Astrocyte (in vitro differentiated cells and primary cell): ENCODE measurements at regions not wholly inside any gene's neighbourhood (a gene's known extent, or its start where the extent isn't known, plus 50 kb on each side); places are given as distances from the start of the nearest gene placed in this dataset.

ENCODE experiments used
- DNase-seq: peaks from one replicate; pipeline ENCODE4 v3.0.0-alpha.2; 2010; ENCODE audit warnings: low read depth
- FAIRE-seq: peaks from 2 replicates; lab custom pipeline; 2011; peaks lifted over from hg19 to GRCh38; lab: Jason Lieb, UNC
- H2AFZ ChIP-seq: 2 replicates; pipeline ENCODE4 v1.6.0; 2012; ENCODE audit warnings: low read depth, low read length, inconsistent platforms
- H3K27ac ChIP-seq: 2 replicates; pipeline ENCODE4 v1.5.1; 2011; ENCODE audit warnings: low read depth, low read length, inconsistent platforms
- H3K27me3 ChIP-seq: 2 replicates; pipeline ENCODE4 v1.6.0; 2011; ENCODE audit warnings: low read length, inconsistent platforms; ENCODE audit not compliant: insufficient read depth
- H3K36me3 ChIP-seq: 2 replicates; pipeline ENCODE4 v1.5.1; 2011; ENCODE audit warnings: low read length, inconsistent platforms; ENCODE audit not compliant: insufficient read depth
- H3K4me1 ChIP-seq: 2 replicates; pipeline ENCODE4 v1.5.1; 2011; ENCODE audit warnings: low read length, inconsistent platforms; ENCODE audit not compliant: insufficient read depth
- H3K4me2 ChIP-seq: 2 replicates; pipeline ENCODE4 v1.6.0; 2012; ENCODE audit warnings: low read length, inconsistent platforms
- H3K4me3 ChIP-seq: 2 replicates; pipeline ENCODE4 v1.5.1; 2011; ENCODE audit warnings: low read depth, mild to moderate bottlenecking, low read length, inconsistent platforms; ENCODE audit not compliant: insufficient read depth
- H3K79me2 ChIP-seq: 2 replicates; pipeline ENCODE4 v1.6.0; 2012; ENCODE audit warnings: mild to moderate bottlenecking, low read length, inconsistent platforms; ENCODE audit not compliant: insufficient read depth
- H3K9ac ChIP-seq: 2 replicates; pipeline ENCODE4 v1.6.0; 2012; ENCODE audit warnings: mild to moderate bottlenecking, low read length, inconsistent platforms
- H3K9me3 ChIP-seq: 2 replicates; pipeline ENCODE4 v1.5.1; 2012; ENCODE audit warnings: low read depth, mild to moderate bottlenecking, low read length, inconsistent platforms; ENCODE audit not compliant: insufficient read depth
- H4K20me1 ChIP-seq: 2 replicates; pipeline ENCODE4 v1.6.0; 2012; ENCODE audit warnings: low read length, inconsistent platforms; ENCODE audit not compliant: insufficient read depth
- H3K27ac Mint-ChIP-seq: one replicate; pipeline ENCODE4 v1.8.0; 2021; ENCODE audit warnings: mild to moderate bottlenecking, mixed read lengths; ENCODE audit not compliant: unreplicated experiment
- H3K27me3 Mint-ChIP-seq: one replicate; pipeline ENCODE4 v1.8.0; 2021; ENCODE audit warnings: low read depth, mixed read lengths; ENCODE audit not compliant: unreplicated experiment
- H3K36me3 Mint-ChIP-seq: one replicate; pipeline ENCODE4 v1.8.0; 2021; ENCODE audit warnings: low read depth, mixed read lengths; ENCODE audit not compliant: unreplicated experiment
- H3K4me1 Mint-ChIP-seq: one replicate; pipeline ENCODE4 v1.8.0; 2021; ENCODE audit warnings: low read depth, mixed read lengths; ENCODE audit not compliant: unreplicated experiment
- H3K4me3 Mint-ChIP-seq: one replicate; pipeline ENCODE4 v1.8.0; 2021; ENCODE audit warnings: mild to moderate bottlenecking, moderate library complexity, mixed read lengths; ENCODE audit not compliant: unreplicated experiment
- H3K9me3 Mint-ChIP-seq: one replicate; pipeline ENCODE4 v1.8.0; 2021; ENCODE audit warnings: mild to moderate bottlenecking, mixed read lengths; ENCODE audit not compliant: unreplicated experiment
- EZH2 ChIP-seq: IDR thresholded peaks from 2 replicates; pipeline ENCODE4 v1.6.1; 2012; ENCODE audit warnings: mild to moderate bottlenecking, low read length, inconsistent platforms; ENCODE audit not compliant: insufficient read depth
- TF ChIP-seq, protein P1 (sequence below): IDR thresholded peaks from 2 replicates; pipeline ENCODE4 v1.5.1; 2011; ENCODE audit warnings: low read depth, mild to moderate bottlenecking, inconsistent platforms, low read length, moderate library complexity; ENCODE audit not compliant: insufficient read depth

DNA sequence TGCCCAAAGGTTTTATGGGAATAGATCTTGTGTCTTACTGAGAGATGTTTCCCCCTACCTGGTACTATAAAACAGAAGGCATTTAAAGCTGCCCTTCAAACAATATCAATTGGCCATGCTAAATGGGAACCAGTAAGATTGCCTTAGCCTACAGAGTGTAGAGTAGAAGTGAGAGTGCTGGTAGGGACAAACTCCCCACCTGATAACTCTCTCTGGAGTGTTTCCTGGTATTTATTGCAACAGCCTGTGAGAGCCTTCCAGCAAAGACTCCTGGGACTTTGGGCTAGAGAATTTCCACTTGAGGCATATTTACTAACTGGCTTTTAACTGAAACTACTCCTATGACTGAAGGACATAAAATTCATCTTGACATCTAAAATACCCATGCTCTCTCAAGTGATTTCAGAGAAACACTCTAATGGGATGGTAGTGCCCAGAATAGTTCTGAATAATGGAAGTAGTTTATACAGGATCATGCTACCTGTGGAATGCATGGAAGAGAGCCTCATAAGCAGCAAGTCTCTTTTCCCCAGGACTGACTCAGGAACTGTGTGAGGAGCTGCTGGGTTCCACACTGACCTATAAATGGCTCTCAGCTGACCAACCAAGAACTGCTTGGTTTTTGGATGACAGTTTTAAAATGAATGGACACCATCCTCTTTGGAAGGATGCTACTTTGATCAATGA lies 132.7 kb upstream of the SLITRK5 start:
- Histone ChIP-seq H4K20me1 (no peaks in the 10 kb centered on the region), H2AFZ (no peak overlapping the region), H3K36me3 (no peaks in the 10 kb centered on the region), H3K4me3 (no peak overlapping the region), H3K27ac (no peak overlapping the region), H3K27me3 (no peaks in the 10 kb centered on the region), H3K4me2 (no peak overlapping the region), H3K9ac (no peak overlapping the region), H3K9me3 (no peaks in the 10 kb centered on the region), H3K79me2 (no peaks in the 10 kb centered on the region), H3K4me1 (no peaks in the 10 kb centered on the region)
- Mint-ChIP-seq H3K27me3 (no peaks in the 10 kb centered on the region), H3K27ac (no peak overlapping the region), H3K4me1 (peaks cover 20% of the 10 kb centered on the region), H3K4me3 (no peak overlapping the region), H3K36me3 (no peaks in the 10 kb centered on the region), H3K9me3 (no peaks in the 10 kb centered on the region)
- no peak for FAIRE-seq
- DNase-seq: no peak
- TF ChIP-seq EZH2: no peak
- TF ChIP-seq, protein P1, sequence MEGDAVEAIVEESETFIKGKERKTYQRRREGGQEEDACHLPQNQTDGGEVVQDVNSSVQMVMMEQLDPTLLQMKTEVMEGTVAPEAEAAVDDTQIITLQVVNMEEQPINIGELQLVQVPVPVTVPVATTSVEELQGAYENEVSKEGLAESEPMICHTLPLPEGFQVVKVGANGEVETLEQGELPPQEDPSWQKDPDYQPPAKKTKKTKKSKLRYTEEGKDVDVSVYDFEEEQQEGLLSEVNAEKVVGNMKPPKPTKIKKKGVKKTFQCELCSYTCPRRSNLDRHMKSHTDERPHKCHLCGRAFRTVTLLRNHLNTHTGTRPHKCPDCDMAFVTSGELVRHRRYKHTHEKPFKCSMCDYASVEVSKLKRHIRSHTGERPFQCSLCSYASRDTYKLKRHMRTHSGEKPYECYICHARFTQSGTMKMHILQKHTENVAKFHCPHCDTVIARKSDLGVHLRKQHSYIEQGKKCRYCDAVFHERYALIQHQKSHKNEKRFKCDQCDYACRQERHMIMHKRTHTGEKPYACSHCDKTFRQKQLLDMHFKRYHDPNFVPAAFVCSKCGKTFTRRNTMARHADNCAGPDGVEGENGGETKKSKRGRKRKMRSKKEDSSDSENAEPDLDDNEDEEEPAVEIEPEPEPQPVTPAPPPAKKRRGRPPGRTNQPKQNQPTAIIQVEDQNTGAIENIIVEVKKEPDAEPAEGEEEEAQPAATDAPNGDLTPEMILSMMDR: no peak

DNA sequence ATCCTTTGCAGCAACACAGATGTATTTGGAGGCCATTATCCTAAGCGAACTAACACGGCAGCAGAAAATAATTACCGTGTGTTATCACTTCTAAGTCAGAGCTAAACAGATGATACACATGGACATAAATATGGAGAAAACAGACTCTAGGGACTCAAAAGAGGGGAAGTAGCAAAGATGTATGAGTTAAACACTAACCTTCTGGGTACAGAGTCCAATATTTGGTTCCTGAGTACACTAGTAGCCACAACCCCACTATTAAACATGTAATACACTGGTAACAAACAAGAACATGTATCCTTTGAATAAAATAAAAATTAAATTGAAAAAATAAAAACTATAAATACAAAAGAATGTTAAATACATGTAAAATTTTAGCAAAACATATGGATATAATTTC lies 118.0 kb upstream of the SLITRK5 start:
- TF ChIP-seq EZH2: no peak
- TF ChIP-seq, protein P1: no peak
- FAIRE-seq (no peak), DNase-seq (no peak)
- H3K4me2 ChIP-seq: no peak overlapping the region
- no peaks in the 10 kb centered on the region for H3K27me3 ChIP-seq
- Mint-ChIP-seq H3K4me3 (no peak overlapping the region), H3K9me3 (peaks cover 2% of the 10 kb centered on the region), H3K4me1 (no peaks in the 10 kb centered on the region), H3K27me3 (no peaks in the 10 kb centered on the region), H3K27ac (no peak overlapping the region), H3K36me3 (no peaks in the 10 kb centered on the region)
- no peaks in the 10 kb centered on the region for H3K9me3 ChIP-seq
- no peak overlapping the region for H3K9ac ChIP-seq
- H3K79me2 ChIP-seq: no peaks in the 10 kb centered on the region
- H3K27ac ChIP-seq: no peak overlapping the region
- no peak overlapping the region for H3K4me3 ChIP-seq
- H4K20me1 ChIP-seq: no peaks in the 10 kb centered on the region
- H3K4me1 ChIP-seq: no peaks in the 10 kb centered on the region
- H2AFZ ChIP-seq: no peak overlapping the region
- H3K36me3 ChIP-seq: no peaks in the 10 kb centered on the region

DNA sequence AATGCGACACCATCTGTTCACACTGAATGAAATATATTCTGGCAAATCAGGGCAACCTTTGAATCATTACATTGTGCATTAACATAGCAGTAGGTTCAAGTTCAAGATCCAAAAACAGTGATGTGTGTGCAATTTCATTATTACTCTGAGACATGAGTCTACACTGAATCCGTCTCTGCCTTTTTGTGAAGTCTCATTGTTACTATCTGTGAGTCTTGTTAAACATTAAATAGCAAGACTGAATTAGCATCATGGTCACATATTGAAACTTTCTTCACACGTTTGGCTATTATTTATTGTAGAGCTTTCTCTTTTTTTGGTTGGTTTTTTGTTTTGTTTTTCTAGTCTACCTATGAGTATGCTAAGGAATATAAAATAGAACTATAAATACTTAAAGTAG lies 117.1 kb upstream of the SLITRK5 start:
- H3K4me3 ChIP-seq: no peak overlapping the region
- Mint-ChIP-seq H3K36me3 (no peaks in the 10 kb centered on the region), H3K9me3 (peaks cover 2% of the 10 kb centered on the region), H3K27ac (no peak overlapping the region), H3K4me1 (no peaks in the 10 kb centered on the region), H3K27me3 (no peaks in the 10 kb centered on the region), H3K4me3 (no peak overlapping the region)
- no peak overlapping the region for H3K4me2 ChIP-seq
- TF ChIP-seq, protein P1: no peak
- no peak for TF ChIP-seq EZH2
- H3K9me3 ChIP-seq: no peaks in the 10 kb centered on the region
- H3K4me1 ChIP-seq: no peaks in the 10 kb centered on the region
- no peaks in the 10 kb centered on the region for H3K27me3 ChIP-seq
- DNase-seq (no peak), FAIRE-seq (no peak)
- no peaks in the 10 kb centered on the region for H4K20me1 ChIP-seq
- no peaks in the 10 kb centered on the region for H3K79me2 ChIP-seq
- no peaks in the 10 kb centered on the region for H3K36me3 ChIP-seq
- no peak overlapping the region for H3K9ac ChIP-seq
- no peak overlapping the region for H3K27ac ChIP-seq
- H2AFZ ChIP-seq: no peak overlapping the region
